ENCODE measurements at regions not wholly inside any gene's neighbourhood (a gene's known extent, or its start where the extent isn't known, plus 50 kb on each side); places are given as distances from the start of the nearest gene placed in this dataset.

DNA sequence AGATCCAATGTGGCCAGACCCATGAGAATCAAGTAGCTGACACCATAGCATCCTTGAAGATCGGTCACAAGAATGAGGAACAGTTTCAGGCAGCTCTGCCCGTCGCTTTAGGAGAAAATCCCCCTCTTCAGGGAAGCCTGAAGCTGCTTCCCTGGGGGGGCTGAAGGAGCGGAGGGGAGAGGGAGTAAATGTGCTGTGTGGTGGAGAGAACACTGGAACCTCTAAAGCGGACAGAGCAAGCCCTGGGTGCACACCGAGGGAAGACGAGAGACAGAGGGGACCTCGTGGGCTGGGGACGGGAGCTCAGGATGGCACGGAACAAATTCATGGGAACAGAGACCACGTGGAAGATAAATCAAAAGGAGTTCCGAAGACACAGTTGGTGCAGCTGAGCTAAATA is 154.3 kb downstream of the NDUFA10 start:
- H4K20me1 ChIP-seq (ENCODE audit: control insufficient read depth, insufficient read depth), result no peaks in the 10 kb centered on the region
- H3K79me2 ChIP-seq (ENCODE audit: control insufficient read depth, insufficient read depth, low read length), result no peaks in the 10 kb centered on the region
- RAD21 ChIA-PET (ENCODE audit: unreplicated experiment), result no interaction called here
- in situ Hi-C loops (cut with MboI), result no loop called here
- CTCF ChIA-PET, result no interaction called here
- no peak overlapping the region for H3K4me2 ChIP-seq (ENCODE audit: control insufficient read depth, insufficient read depth)
- H3K27ac ChIP-seq (ENCODE audit: control insufficient read depth, insufficient read depth), result no peak overlapping the region
- no peaks in the 10 kb centered on the region; the same call in 2 of the 3 replicates for H3K9me3 ChIP-seq (replicated peaks; ENCODE audit: control insufficient read depth, insufficient read depth, low read length)
- TF ChIP-seq ZNF274 (IDR thresholded peaks at IDR 0.05; ENCODE audit: insufficient read depth, insufficient read length) (no peak), ZNF384 (IDR thresholded peaks at IDR 0.05; ENCODE audit: borderline replicate concordance, low read depth, low read length) (no peak), TCF7 (IDR thresholded peaks at IDR 0.05; ENCODE audit: borderline replicate concordance) (no peak), TCF12 (IDR thresholded peaks at IDR 0.05; ENCODE audit: low read depth, low read length) (no peak), MTA3 (IDR thresholded peaks at IDR 0.05; ENCODE audit: borderline replicate concordance, low read length) (no peak), BCL3 (IDR thresholded peaks at IDR 0.05; ENCODE audit: borderline replicate concordance, insufficient read depth, low read depth, low read length, poor library complexity, severe bottlenecking) (no peak), EGR1 (IDR thresholded peaks at IDR 0.05; ENCODE audit: borderline replicate concordance in 1 of 2, low read depth in 2 of 2, low read length in 2 of 2) (no peak), USF1 (IDR thresholded peaks at IDR 0.05; ENCODE audit: borderline replicate concordance, extremely low read length, insufficient read depth, low read depth, low read length) (no peak), IRF3 (IDR thresholded peaks at IDR 0.05) (no peak), CBFB (IDR thresholded peaks at IDR 0.05; ENCODE audit: low read depth) (no peak), WRNIP1 (IDR thresholded peaks at IDR 0.05; ENCODE audit: borderline replicate concordance, low read depth, low read length) (no peak)
- TF ChIP-seq, protein P1, sequence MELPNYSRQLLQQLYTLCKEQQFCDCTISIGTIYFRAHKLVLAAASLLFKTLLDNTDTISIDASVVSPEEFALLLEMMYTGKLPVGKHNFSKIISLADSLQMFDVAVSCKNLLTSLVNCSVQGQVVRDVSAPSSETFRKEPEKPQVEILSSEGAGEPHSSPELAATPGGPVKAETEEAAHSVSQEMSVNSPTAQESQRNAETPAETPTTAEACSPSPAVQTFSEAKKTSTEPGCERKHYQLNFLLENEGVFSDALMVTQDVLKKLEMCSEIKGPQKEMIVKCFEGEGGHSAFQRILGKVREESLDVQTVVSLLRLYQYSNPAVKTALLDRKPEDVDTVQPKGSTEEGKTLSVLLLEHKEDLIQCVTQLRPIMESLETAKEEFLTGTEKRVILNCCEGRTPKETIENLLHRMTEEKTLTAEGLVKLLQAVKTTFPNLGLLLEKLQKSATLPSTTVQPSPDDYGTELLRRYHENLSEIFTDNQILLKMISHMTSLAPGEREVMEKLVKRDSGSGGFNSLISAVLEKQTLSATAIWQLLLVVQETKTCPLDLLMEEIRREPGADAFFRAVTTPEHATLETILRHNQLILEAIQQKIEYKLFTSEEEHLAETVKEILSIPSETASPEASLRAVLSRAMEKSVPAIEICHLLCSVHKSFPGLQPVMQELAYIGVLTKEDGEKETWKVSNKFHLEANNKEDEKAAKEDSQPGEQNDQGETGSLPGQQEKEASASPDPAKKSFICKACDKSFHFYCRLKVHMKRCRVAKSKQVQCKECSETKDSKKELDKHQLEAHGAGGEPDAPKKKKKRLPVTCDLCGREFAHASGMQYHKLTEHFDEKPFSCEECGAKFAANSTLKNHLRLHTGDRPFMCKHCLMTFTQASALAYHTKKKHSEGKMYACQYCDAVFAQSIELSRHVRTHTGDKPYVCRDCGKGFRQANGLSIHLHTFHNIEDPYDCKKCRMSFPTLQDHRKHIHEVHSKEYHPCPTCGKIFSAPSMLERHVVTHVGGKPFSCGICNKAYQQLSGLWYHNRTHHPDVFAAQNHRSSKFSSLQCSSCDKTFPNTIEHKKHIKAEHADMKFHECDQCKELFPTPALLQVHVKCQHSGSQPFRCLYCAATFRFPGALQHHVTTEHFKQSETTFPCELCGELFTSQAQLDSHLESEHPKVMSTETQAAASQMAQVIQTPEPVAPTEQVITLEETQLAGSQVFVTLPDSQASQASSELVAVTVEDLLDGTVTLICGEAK (IDR thresholded peaks at IDR 0.05; ENCODE audit: borderline replicate concordance), result no peak
- TF ChIP-seq, protein P2, sequence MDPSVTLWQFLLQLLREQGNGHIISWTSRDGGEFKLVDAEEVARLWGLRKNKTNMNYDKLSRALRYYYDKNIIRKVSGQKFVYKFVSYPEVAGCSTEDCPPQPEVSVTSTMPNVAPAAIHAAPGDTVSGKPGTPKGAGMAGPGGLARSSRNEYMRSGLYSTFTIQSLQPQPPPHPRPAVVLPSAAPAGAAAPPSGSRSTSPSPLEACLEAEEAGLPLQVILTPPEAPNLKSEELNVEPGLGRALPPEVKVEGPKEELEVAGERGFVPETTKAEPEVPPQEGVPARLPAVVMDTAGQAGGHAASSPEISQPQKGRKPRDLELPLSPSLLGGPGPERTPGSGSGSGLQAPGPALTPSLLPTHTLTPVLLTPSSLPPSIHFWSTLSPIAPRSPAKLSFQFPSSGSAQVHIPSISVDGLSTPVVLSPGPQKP (IDR thresholded peaks at IDR 0.05; ENCODE audit: low read depth, low read length), result no peak
- no TSS peak for BruUV-seq (replicated peaks)
- FAIRE-seq (no peak), ATAC-seq (no peak), DNase-seq (ENCODE audit: low read depth, low spot score) (no peak)
- H3K36me3 ChIP-seq (ENCODE audit: control insufficient read depth in 2 of 2, insufficient read depth in 2 of 2, low read length in 1 of 2), result no peaks in the 10 kb centered on the region
- POLR2A ChIA-PET, result no interaction called here
- H3K4me1 ChIP-seq (ENCODE audit: control insufficient read depth, insufficient read depth, low read length), result no peaks in the 10 kb centered on the region
- WGBS (ENCODE audit: insufficient coverage, insufficient replicate concordance, low lambda C conversion rate, missing lambda C conversion rate), result 47% methylated on average over 12 of the region's 12 CpGs
- SMC1A ChIA-PET (ENCODE audit: uncharacterized antibody, unreplicated experiment), result no interaction called here
- no peak overlapping the region for H3K9ac ChIP-seq (ENCODE audit: control insufficient read depth, insufficient read depth, low read length)
- H2AFZ ChIP-seq (ENCODE audit: control insufficient read depth, low read depth, low read length), result no peak overlapping the region
- no peaks in the 10 kb centered on the region for H3K27me3 ChIP-seq (replicated peaks in 1 of 2; ENCODE audit: control insufficient read depth in 2 of 2, insufficient read depth in 2 of 2, low read length in 1 of 2)
- intact Hi-C loops (cut with micrococcal nuclease; ENCODE audit: unreplicated experiment), result no loop called here
- H3K4me3 ChIP-seq, result no peak overlapping the region

Measured in GM12878 (cell line).